OCI-LY3 (cell line): ENCODE measurements at regions not wholly inside any gene's neighbourhood (a gene's known extent, or its start where the extent isn't known, plus 50 kb on each side); places are given as distances from the start of the nearest gene placed in this dataset.

Experiments used
- CTCF ChIP-seq: fragments of 200-600, 300-600 bp; sonication (generic); IDR thresholded peaks from 2 replicates; pipeline ENCODE4 v1.5.1; 2014; ENCODE audit warnings: antibody characterized with exemption, low read length, low read depth
- EZH2phosphoT487 ChIP-seq: fragments of 200-600 bp; shearing (Covaris generic); IDR thresholded peaks from 2 replicates; pipeline ENCODE4 v1.6.1; 2018; ENCODE audit warnings: antibody characterized with exemption, mixed run types, low read depth

DNA sequence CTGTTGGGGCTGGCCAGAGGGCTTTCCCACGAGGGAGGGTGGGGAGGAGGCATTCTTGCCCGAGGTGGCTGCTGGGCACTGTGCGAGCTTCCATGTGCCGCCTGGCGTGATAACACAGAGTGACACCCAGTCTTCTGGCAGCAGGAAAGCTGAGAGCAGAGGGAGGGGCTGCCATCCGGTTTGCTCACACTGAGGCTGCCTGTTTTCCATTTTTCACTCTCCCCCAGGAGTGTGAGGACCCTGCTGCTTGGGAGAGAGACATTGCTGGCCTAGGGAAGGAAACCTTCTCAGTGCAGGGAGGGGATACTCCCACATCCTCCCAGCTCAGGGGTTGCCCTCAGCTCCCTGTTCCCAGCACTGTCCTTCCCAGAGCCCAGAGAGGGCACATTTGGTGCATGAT, 73.1 kb downstream of the INHBB start:
- TF ChIP-seq CTCF, result no peak
- TF ChIP-seq EZH2phosphoT487, result no peak
